ENCODE measurements at regions not wholly inside any gene's neighbourhood (a gene's known extent, or its start where the extent isn't known, plus 50 kb on each side); places are given as distances from the start of the nearest gene placed in this dataset.

DNA sequence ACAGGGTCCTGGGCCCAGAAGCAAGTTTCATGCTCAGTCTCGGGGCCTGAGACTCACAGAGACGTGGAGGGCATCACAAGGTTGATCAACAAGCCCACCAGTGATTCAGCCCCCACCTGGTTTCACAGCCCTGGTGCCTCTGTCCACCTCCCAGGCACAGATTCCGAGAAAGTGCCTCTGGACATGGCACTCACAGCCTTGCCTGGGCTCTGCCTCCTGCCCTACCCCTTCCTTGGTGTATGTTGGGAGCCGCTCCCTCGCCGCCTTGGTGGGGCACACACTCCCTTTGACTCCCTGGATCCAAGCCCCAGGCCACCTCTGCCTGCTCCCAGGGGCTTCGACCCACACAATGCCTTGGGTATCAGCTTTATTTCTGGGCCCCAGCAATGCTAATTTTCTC, 200.8 kb upstream of the PPP2R2D start:
- 73 to 77% methylated on average over 7 of the region's 7 CpGs for WGBS, 2 donors
- Histone ChIP-seq H3K36me3 (no peaks in the 10 kb centered on the region), H3K4me1 (no peaks in the 10 kb centered on the region), H3K27ac (no peak overlapping the region), H3K4me3 (no peak overlapping the region), H3K27me3 (peaks cover 0 to 30% (median 8%) of the 10 kb centered on the region in 7 donors), H3K9me3 (peaks cover 0 to 3% (median 0%) of the 10 kb centered on the region in 11 donors)
- intact Hi-C loops (cut with DNase I), result no loop called here
- TF ChIP-seq, protein P1, sequence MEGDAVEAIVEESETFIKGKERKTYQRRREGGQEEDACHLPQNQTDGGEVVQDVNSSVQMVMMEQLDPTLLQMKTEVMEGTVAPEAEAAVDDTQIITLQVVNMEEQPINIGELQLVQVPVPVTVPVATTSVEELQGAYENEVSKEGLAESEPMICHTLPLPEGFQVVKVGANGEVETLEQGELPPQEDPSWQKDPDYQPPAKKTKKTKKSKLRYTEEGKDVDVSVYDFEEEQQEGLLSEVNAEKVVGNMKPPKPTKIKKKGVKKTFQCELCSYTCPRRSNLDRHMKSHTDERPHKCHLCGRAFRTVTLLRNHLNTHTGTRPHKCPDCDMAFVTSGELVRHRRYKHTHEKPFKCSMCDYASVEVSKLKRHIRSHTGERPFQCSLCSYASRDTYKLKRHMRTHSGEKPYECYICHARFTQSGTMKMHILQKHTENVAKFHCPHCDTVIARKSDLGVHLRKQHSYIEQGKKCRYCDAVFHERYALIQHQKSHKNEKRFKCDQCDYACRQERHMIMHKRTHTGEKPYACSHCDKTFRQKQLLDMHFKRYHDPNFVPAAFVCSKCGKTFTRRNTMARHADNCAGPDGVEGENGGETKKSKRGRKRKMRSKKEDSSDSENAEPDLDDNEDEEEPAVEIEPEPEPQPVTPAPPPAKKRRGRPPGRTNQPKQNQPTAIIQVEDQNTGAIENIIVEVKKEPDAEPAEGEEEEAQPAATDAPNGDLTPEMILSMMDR (IDR thresholded peaks at IDR 0.05), result no peak
- DNase-seq (no peak), ATAC-seq (no peak)

DNA sequence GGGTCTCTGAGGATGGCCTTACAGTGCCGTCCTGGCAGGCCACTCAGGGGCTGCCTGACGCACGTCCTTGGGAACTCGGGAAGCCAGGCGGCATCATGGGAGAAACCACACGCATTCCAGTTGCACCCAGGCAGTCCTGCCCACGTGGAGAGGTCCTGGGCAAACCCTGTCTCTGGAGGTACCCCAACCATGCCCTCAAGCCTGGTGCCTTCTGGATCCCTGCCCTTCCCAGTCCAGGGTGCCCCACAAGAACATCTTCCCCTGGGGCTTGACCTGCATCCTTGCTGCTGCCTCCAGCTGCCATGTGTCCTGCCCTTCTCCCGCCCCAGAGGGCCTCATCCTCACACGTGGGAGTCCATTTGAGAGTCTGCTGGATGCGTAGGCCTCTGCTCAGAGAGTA, 200.3 kb upstream of the PPP2R2D start:
- H3K27ac ChIP-seq, result no peak overlapping the region
- H3K9me3 ChIP-seq, result peaks cover 0 to 3% (median 0%) of the 10 kb centered on the region in 11 donors
- 69 to 70% methylated on average over 10 of the region's 10 CpGs for WGBS, 2 donors
- no peaks in the 10 kb centered on the region for H3K36me3 ChIP-seq
- TF ChIP-seq, protein P1 (IDR thresholded peaks at IDR 0.05), result no peak
- no peak overlapping the region for H3K4me3 ChIP-seq
- no peaks in the 10 kb centered on the region for H3K4me1 ChIP-seq
- intact Hi-C loops (cut with DNase I), result no loop called here
- ATAC-seq, result no peak
- no peak for DNase-seq
- peaks cover 0 to 29% (median 8%) of the 10 kb centered on the region in 7 donors for H3K27me3 ChIP-seq

DNA sequence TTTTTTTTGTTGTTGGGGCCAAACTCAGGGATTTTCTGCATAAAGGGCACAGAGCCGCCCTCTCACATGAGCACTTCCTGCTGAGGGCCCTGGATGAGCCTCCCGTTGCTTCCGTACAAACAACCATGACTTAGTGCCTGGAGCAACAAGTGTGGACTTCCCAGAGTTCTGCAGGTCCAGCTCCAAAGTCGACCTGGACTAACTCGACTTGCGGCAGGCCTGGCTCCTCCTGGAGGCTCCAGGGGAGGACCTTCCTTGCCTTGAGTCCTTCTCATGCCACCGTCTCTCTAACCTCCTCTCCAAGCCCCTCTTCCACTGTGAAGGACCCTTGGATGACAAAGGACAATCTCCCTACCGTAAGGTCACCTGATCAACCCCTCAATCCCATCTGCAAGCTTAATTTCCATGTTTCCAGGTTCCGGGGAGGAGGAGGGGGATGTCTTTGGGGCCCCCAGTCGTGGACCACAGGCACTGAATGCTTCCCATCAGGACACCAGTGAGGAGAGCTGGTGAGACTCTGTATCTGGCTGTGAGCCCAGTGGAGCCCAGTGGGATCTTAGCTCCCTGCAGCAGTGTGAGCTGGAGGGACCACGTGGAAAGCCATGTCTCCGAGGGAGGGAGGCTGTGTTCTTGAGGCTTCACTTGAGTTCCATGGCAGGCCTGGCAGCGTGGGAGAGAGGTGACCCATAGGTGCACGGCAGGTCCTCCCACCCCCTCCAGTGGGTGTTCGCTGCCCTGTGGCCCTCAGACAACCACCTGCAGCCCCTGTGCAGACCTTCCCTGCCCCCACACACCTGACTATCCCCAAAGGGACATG, 199.5 kb upstream of the PPP2R2D start:
- ATAC-seq, result no peak
- 73 to 75% methylated on average over 15 of the region's 15 CpGs for WGBS, 2 donors
- TF ChIP-seq, protein P1 (IDR thresholded peaks at IDR 0.05), result no peak
- Histone ChIP-seq H3K4me3 (no peak overlapping the region), H3K4me1 (no peaks in the 10 kb centered on the region), H3K27ac (no peak overlapping the region), H3K36me3 (no peaks in the 10 kb centered on the region), H3K27me3 (peaks cover 0 to 29% (median 8%) of the 10 kb centered on the region in 7 donors), H3K9me3 (peaks cover 0 to 7% (median 0%) of the 10 kb centered on the region in 11 donors)
- DNase-seq, result no peak
- intact Hi-C loops (cut with DNase I), result no loop called here

DNA sequence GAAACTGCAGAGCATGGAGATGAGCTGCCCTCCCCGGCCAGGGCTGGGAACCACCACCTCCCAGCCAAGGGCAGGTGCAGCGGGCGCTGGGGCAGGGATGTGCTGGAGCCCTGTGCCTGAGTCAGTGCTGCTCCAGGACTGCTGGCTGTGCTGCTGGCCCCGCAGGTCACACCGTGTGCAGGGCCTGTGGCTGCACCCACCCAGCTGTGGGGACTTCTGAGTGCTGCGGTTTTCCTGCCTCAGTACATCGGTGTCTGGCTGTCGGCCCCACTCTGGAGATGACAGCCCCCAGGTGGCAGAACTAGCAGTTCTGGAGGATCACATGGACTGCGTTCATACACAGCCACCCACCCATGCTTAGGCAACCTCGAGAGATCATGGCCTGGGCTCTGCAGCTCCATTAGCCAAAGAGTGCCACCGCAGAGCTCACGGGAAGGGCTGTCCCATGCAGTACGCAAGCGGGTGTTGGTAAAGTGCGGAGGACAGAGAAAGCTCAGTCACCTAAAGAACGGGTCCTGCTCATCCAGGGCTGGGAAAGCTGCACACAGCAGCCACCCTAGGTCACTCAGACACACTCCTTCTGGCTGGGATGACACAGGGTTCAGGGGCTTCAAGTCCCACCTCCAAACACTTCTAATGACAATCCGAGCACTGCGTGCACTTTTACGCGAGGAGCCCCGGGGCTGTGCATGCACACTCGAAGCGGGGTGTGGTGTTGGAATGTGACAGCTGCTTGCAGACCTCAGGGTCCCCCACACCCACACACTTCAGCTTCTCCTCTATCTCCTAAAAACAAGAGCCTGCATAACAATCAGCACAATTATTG, 198.1 kb upstream of the PPP2R2D start:
- no peak overlapping the region for H3K27ac ChIP-seq
- no peaks in the 10 kb centered on the region for H3K4me1 ChIP-seq
- H3K9me3 ChIP-seq, result peaks cover 0 to 21% (median 9%) of the 10 kb centered on the region in 11 donors
- no peak overlapping the region for H3K4me3 ChIP-seq
- intact Hi-C loops (cut with DNase I), result no loop called here
- TF ChIP-seq, protein P1 (IDR thresholded peaks at IDR 0.05), result no peak
- ATAC-seq (no peak), DNase-seq (no peak)
- peaks cover 0 to 29% (median 8%) of the 10 kb centered on the region in 7 donors for H3K27me3 ChIP-seq
- WGBS, 2 donors, result 74 to 76% methylated on average over 23 of the region's 23 CpGs
- no peaks in the 10 kb centered on the region for H3K36me3 ChIP-seq

Data from heart right ventricle (tissue), 16 donors.